ENCODE measurements at regions not wholly inside any gene's neighbourhood (a gene's known extent, or its start where the extent isn't known, plus 50 kb on each side); places are given as distances from the start of the nearest gene placed in this dataset.
A peak's percentile ranks its signal among the peaks of the same experiment; 100 is the strongest.
"Not testable (repeated sequence)": the region's sequence is repeated elsewhere in the genome, so short reads cannot be mapped to it uniquely, and the experiment has no call there.

DNA sequence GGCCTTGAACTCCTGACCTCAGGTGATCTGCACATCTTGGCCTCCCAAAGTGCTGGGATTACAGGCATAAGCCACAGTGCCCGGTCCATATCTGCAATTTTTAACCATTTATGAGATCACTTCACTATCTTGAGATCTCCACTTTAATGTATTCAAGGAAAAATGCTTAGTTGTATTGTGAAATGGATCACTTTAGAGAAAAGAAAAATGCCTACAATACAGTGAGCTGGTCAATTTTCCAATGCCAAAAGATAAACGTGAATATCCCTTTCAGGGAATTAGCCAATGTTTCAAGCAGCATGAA lies 82.8 kb upstream of the ZNF217 start:
- peaks cover 0 to 32% (median 30%) of the 10 kb centered on the region in 4 donors for H3K4me1 ChIP-seq (ENCODE audit: control insufficient read depth in 4 of 4, insufficient read depth in 4 of 4, low read length in 3 of 4)
- no peak overlapping the region for H3K9ac ChIP-seq (ENCODE audit: low read depth in 1 of 2, low read length in 2 of 2)
- H3K9me3 ChIP-seq (ENCODE audit: control insufficient read depth in 4 of 4, low read length in 3 of 4) = no peaks in the 10 kb centered on the region
- no peak for DNase-seq (ENCODE audit: low spot score)
- H3K27me3 ChIP-seq (ENCODE audit: control insufficient read depth in 4 of 4, insufficient read depth in 4 of 4, low read length in 3 of 4) = no peaks in the 10 kb centered on the region
- TF ChIP-seq, protein P1, sequence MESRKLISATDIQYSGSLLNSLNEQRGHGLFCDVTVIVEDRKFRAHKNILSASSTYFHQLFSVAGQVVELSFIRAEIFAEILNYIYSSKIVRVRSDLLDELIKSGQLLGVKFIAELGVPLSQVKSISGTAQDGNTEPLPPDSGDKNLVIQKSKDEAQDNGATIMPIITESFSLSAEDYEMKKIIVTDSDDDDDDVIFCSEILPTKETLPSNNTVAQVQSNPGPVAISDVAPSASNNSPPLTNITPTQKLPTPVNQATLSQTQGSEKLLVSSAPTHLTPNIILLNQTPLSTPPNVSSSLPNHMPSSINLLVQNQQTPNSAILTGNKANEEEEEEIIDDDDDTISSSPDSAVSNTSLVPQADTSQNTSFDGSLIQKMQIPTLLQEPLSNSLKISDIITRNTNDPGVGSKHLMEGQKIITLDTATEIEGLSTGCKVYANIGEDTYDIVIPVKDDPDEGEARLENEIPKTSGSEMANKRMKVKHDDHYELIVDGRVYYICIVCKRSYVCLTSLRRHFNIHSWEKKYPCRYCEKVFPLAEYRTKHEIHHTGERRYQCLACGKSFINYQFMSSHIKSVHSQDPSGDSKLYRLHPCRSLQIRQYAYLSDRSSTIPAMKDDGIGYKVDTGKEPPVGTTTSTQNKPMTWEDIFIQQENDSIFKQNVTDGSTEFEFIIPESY (IDR thresholded peaks at IDR 0.05) = no peak
- TF ChIP-seq RXRA (IDR thresholded peaks at IDR 0.05) (peak in 1 of 2 donors; percentile 34), RAD21 (IDR thresholded peaks at IDR 0.05) (peak in 1 of 2 donors; percentile 1), EGR1 (IDR thresholded peaks at IDR 0.05; ENCODE audit: low read depth in 2 of 2) (no peak), HNF4G (IDR thresholded peaks at IDR 0.05) (no peak), YY1 (IDR thresholded peaks at IDR 0.05) (peak; percentile 8), FOXA2 (IDR thresholded peaks at IDR 0.05) (no peak)
- H3K36me3 ChIP-seq (ENCODE audit: control insufficient read depth in 4 of 4, insufficient read depth in 3 of 4, low read depth in 1 of 4, low read length in 3 of 4) = no peaks in the 10 kb centered on the region
- H3K4me3 ChIP-seq (ENCODE audit: low read depth in 1 of 3, low read length in 3 of 3) = no peak overlapping the region
- no peak overlapping the region for H3K27ac ChIP-seq (ENCODE audit: low read depth in 1 of 2, low read length in 2 of 2)
- 33% methylated on average over 2 of the region's 2 CpGs for WGBS

DNA sequence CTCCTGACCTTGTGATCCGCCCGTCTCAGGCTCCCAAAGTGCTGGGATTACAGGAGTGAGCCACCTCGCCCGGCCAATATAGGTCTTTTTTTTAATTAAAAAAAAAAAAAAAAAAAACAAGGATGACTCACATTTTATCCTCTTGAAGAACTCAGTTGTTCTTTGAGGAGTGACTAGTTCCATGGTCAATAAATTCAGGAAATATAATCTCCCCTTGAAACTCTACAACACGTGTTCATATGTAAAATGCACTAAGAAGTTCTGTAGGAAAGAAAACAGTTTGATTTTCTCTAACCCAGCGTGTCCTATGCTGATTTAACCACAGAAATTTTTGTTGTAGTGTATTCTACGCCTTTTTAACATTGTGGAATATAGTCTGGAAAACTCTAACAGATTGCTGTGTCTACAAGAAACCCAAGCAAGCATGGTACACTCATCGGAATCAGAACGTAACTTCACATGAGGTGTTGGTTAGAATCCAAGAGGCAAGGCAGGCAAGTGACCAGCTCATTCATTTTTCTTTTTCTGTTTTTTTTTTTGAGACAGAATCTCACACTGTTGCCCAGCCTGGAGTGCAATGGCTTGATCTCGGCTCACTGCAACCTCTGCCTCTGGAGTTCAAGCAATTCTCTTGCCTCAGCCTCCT lies 79.0 kb upstream of the ZNF217 start:
- no peak overlapping the region for H3K27ac ChIP-seq (ENCODE audit: low read depth in 1 of 2, low read length in 2 of 2)
- DNase-seq (ENCODE audit: low spot score) = no peak
- TF ChIP-seq HNF4A (conservative IDR thresholded peaks at IDR 0.05) = no peak
- 92% methylated on average over 10 of the region's 10 CpGs for WGBS
- no peaks in the 10 kb centered on the region for H3K27me3 ChIP-seq (ENCODE audit: control insufficient read depth in 4 of 4, insufficient read depth in 4 of 4, low read length in 3 of 4)
- no peaks in the 10 kb centered on the region for H3K36me3 ChIP-seq (ENCODE audit: control insufficient read depth in 4 of 4, insufficient read depth in 3 of 4, low read depth in 1 of 4, low read length in 3 of 4)
- no peak overlapping the region for H3K9ac ChIP-seq (ENCODE audit: low read depth in 1 of 2, low read length in 2 of 2)
- H3K9me3 ChIP-seq (ENCODE audit: control insufficient read depth in 4 of 4, low read length in 3 of 4) = no peaks in the 10 kb centered on the region
- H3K4me3 ChIP-seq (ENCODE audit: low read depth in 1 of 3, low read length in 3 of 3) = no peak overlapping the region
- H3K4me1 ChIP-seq (ENCODE audit: control insufficient read depth in 4 of 4, insufficient read depth in 4 of 4, low read length in 3 of 4) = peaks cover 0 to 8% (median 6%) of the 10 kb centered on the region in 4 donors

DNA sequence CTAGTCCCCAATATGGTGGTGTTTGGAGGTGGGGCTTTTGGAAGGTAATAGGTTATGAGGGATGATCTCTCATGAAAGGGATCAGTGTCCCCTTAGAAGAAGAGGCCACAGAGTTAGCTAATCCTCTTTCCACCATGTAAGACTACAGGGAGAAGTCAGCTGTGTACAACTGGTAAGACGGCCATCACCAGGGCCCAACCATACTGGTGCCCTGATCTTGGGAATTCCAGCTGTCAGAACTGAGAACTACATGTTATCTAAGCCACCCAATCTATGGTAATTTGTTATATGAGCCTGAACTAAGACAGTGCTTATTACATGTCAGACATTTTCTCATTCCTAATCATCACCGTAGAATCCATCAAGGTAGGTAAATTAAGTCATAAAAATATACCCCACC lies 77.7 kb upstream of the ZNF217 start:
- no peak overlapping the region for H3K27ac ChIP-seq (ENCODE audit: low read depth in 1 of 2, low read length in 2 of 2)
- no peaks in the 10 kb centered on the region for H3K36me3 ChIP-seq (ENCODE audit: control insufficient read depth in 4 of 4, insufficient read depth in 3 of 4, low read depth in 1 of 4, low read length in 3 of 4)
- 92% methylated on average over 2 of the region's 2 CpGs for WGBS
- H3K9me3 ChIP-seq (ENCODE audit: control insufficient read depth in 4 of 4, low read length in 3 of 4) = no peaks in the 10 kb centered on the region
- no peaks in the 10 kb centered on the region for H3K27me3 ChIP-seq (ENCODE audit: control insufficient read depth in 4 of 4, insufficient read depth in 4 of 4, low read length in 3 of 4)
- TF ChIP-seq GABPA (IDR thresholded peaks at IDR 0.05 in 1 of 2, conservative IDR thresholded peaks at IDR 0.05 in 1 of 2) (no peak), HNF4A (conservative IDR thresholded peaks at IDR 0.05) (no peak), FOXA1 (IDR thresholded peaks at IDR 0.05) (no peak), RAD21 (IDR thresholded peaks at IDR 0.05) (no peak), TAF1 (conservative IDR thresholded peaks at IDR 0.05) (no peak)
- no peak overlapping the region for H3K4me3 ChIP-seq (ENCODE audit: low read depth in 1 of 3, low read length in 3 of 3)
- no peak for DNase-seq (ENCODE audit: low spot score)
- H3K4me1 ChIP-seq (ENCODE audit: control insufficient read depth in 4 of 4, insufficient read depth in 4 of 4, low read length in 3 of 4) = peaks cover 0 to 3% (median under 1%) of the 10 kb centered on the region in 4 donors
- H3K9ac ChIP-seq (ENCODE audit: low read depth in 1 of 2, low read length in 2 of 2) = no peak overlapping the region

DNA sequence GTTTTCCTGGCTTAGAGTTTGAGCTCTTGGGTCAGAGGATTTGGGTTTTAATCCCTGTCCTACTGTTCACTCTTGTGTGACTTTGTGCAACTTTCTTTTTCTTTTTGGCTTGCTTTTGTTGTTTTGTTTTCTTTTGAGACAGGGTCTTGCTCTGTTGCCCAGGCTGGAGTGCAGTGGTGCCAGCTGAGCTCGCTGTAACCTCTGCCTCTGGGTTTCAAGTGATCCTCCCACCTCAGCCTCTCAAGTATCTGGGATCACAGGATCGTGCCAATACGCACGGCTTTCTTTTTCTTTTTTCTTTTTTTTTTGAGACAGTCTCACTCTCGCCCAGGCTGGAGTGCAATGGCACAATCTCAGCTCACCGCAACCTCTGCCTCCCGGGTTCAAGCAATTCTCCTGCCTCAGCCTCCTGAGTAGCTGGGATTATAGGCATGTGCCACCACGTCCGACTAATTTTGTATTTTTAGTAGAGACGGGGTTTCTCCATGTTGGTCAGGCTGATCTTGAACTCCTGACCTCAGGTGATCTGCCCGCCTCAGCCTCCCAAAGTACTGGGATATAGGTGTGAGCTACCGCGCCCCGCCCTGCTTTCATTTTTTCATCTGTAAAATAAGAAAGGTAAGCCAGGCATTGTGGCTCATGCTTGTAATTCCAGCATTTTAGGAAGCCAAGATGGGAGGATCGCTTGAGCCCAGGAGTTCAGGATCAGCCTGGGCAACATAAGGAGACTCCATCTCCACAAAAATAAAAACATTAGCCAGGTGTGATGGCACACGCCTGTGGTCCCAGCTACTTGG lies 76.1 kb upstream of the ZNF217 start:
- H3K27me3 ChIP-seq (ENCODE audit: control insufficient read depth in 4 of 4, insufficient read depth in 4 of 4, low read length in 3 of 4); H3K27ac ChIP-seq (ENCODE audit: low read depth in 1 of 2, low read length in 2 of 2); DNase-seq (ENCODE audit: low spot score): not testable (repeated sequence)

More for the DNA sequence above, 76.1 kb upstream of the ZNF217 start:
- H3K9me3 ChIP-seq (ENCODE audit: control insufficient read depth in 4 of 4, low read length in 3 of 4); H3K4me1 ChIP-seq (ENCODE audit: control insufficient read depth in 4 of 4, insufficient read depth in 4 of 4, low read length in 3 of 4); H3K36me3 ChIP-seq (ENCODE audit: control insufficient read depth in 4 of 4, insufficient read depth in 3 of 4, low read depth in 1 of 4, low read length in 3 of 4); H3K9ac ChIP-seq (ENCODE audit: low read depth in 1 of 2, low read length in 2 of 2); H3K4me3 ChIP-seq (ENCODE audit: low read depth in 1 of 3, low read length in 3 of 3): not testable (repeated sequence)
- WGBS = 94% methylated on average over 16 of the region's 16 CpGs

Data from liver (tissue), 7 donors.